Ovary (tissue), 3 donors: ENCODE measurements at regions not wholly inside any gene's neighbourhood (a gene's known extent, or its start where the extent isn't known, plus 50 kb on each side); places are given as distances from the start of the nearest gene placed in this dataset.

Experiments
- EP300 ChIP-seq: sonication (generic); formaldehyde crosslinking; IDR thresholded peaks from one replicate; pipeline ENCODE4 v1.6.1; 2017; ENCODE audit warnings: antibody characterized with exemption
- POLR2A ChIP-seq: fragments of 450-650 bp; IDR thresholded peaks from one replicate; pipeline ENCODE4 v1.6.1; 2017; ENCODE audit warnings: antibody characterized with exemption, mild to moderate bottlenecking, moderate library complexity
- TF ChIP-seq, protein P1 (sequence below), 3 donors: fragments of 450-650 bp in 2 of 3; fragments of 200-600 bp in 1 of 3; IDR thresholded peaks; one replicate each; pipeline versions ENCODE4 v1.5.1 to v1.8.0; 2016 to 2022; ENCODE audit warnings: antibody characterized with exemption in 3 of 3, mild to moderate bottlenecking in 1 of 3
- donor health status: DM: no; HTN: no; CAD: no.

DNA sequence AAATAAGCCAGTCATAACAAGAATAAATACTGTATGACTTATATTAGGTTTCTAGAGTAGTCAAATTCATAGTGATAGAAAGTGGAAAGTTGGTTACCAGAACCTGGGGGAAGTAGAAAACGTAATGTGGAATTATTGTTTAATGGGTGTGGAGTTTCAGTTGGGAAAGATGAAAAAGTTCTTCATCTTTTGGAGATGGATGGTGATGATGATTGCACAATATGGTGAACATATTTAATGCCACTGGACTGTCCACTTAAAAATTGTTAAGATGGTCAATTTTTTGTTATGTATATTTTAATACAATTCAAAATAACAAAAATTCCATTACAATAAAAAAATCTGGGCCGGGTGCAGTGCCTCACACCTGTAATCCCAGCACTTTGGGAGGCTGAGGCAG lies 289.6 kb downstream of the ZIC3 start:
- TF ChIP-seq, protein P1, sequence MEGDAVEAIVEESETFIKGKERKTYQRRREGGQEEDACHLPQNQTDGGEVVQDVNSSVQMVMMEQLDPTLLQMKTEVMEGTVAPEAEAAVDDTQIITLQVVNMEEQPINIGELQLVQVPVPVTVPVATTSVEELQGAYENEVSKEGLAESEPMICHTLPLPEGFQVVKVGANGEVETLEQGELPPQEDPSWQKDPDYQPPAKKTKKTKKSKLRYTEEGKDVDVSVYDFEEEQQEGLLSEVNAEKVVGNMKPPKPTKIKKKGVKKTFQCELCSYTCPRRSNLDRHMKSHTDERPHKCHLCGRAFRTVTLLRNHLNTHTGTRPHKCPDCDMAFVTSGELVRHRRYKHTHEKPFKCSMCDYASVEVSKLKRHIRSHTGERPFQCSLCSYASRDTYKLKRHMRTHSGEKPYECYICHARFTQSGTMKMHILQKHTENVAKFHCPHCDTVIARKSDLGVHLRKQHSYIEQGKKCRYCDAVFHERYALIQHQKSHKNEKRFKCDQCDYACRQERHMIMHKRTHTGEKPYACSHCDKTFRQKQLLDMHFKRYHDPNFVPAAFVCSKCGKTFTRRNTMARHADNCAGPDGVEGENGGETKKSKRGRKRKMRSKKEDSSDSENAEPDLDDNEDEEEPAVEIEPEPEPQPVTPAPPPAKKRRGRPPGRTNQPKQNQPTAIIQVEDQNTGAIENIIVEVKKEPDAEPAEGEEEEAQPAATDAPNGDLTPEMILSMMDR (IDR thresholded peaks at IDR 0.05): no peak
- TF ChIP-seq POLR2A (no peak), EP300 (no peak)
